HG03139 (cell line): ENCODE measurements at regions not wholly inside any gene's neighbourhood (a gene's known extent, or its start where the extent isn't known, plus 50 kb on each side); places are given as distances from the start of the nearest gene placed in this dataset.

Source experiments
- ATAC-seq: cut with Tn5 transposase; IDR thresholded peaks from one replicate; pipeline ENCODE4 v1.9.1; 2021; ENCODE audit not compliant: unreplicated experiment

DNA sequence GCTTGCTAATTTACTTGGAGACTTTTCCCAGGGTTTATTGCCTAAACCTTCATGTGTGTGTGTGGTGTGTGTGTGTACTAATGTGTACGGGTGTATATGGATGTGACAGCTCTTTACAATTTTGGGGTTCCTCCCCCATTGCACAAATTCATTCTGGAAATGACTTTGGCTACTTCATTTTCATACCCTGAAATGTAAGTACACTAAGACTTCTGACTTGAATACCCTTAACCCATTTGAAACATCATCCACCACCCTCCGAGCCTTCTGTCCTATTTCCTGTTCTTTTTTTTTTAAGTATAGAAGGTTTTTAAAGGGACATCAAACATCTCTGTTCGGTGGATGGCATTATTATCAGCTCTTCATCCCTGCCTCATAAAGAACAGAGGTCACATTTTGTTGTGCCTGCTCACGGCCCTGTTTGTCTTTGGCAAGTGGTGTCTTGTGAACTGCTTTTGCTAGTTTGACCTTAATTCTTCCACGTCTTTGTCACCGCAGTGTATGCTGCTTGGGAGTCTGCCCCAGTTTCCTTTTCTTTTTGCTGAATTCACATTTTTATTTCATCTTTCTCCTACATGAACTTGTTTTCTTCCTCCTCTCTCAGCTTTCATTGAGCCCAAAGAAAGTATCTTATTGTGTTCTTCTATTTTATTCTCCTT is 228.3 kb downstream of the FOXO1 start:
- no peak for ATAC-seq

GRCh38 chr13:40438999-40439797 is 227.2 kb downstream of the FOXO1 start:
- ATAC-seq, result no peak

DNA sequence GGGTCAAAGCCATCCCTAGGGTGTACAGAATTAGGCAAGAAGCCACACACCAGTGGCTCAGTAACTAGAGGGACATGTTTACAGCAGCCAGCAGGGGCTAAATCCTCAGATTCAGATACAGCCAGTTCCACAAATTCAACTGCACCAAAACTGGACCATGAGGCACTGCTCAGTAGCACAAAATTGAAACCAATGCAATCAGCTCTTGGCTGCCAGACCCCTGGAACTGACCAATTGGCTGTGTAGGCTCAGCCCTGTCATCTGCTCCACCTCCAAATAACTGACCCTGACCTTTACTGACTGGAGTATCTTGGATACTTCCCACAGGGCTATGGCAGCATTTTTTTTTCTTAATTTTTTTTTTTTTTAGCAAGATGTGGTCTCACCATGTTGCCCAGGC is 226.5 kb downstream of the FOXO1 start:
- ATAC-seq, result no peak

DNA sequence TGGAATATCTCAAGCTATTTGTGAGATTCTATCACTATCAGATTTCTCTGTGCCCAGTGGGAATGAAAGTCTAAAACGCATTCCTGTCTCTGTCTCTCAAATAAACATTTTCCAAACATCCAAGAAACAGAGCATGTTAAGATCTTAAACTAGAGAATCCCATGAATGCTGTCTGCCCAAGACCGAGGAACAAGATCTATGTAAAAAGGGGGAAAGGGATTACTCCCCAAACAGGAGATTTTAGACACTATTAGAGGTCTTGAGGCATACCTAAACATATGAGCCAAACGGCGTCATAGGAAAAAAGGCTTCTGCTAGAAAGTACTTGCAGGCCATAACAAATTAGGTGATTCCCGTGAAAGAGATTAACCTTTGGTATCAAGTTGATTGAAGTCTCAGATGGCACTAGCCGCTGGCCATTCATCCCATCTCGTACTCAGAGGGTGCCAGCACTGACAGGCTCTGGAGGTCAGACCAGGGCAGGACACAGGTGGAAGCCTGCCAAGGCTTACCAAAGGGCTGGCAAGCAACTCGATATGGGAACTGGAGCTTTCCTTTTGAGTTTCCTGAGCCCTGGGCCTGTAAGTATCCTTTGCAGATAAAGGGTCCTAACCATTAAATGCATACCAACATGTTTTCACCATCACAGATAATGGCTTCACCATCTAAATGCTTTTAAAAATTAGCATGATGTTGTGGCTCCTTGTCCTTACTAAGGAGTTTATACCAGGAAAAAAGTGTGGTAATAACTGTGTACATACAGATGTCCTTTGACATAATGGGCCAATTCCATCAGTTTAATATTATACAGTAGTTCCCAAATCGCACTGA is 225.2 kb downstream of the FOXO1 start:
- ATAC-seq, result no peak

GRCh38 chr13:40442231-40442630 is 224.2 kb downstream of the FOXO1 start:
- no peak for ATAC-seq

DNA sequence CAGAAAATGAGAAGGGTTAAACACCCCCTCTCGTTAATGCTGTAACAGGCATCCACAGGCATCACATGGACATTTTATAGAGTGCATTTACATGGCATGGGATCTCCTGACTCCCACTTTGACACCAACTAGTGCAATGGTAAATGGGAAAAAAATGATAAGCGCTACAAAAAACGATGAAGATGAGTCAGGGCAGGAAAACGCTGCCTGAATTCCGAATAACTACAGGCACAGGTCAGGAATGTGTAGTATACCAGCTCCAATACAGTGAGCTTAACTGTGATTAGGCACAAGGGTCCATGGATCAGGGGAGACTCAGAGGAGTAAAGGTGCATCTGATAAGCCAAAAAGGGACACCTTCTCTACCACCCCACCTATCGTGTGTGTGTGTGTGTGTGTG is 223.6 kb downstream of the FOXO1 start:
- no peak for ATAC-seq

GRCh38 chr13:40444241-40444640 is 222.2 kb downstream of the FOXO1 start:
- no peak for ATAC-seq

GRCh38 chr13:40445557-40445990 is 220.9 kb downstream of the FOXO1 start:
- ATAC-seq, result peak; percentile 97

DNA sequence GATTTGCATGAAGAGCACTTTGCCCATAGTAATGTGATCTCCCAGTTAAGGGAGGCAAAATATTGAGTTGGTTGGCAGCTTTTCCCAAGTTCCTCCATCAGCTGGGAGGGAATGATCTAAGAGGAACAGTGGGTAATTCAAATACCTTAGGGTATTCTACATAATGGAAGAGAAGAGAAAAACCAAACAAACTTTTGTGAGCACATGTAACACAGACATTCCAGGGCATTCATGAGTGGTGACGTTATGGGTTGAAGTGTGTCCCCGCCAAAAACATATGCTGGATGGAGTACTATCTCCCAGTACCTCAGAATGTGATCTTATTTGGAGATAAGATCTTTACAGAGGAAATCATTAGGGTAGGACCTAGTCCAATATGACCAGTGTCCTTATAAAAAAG is 220.1 kb downstream of the FOXO1 start:
- ATAC-seq, result no peak

GRCh38 chr13:40447857-40448256 is 218.6 kb downstream of the FOXO1 start:
- ATAC-seq, result no peak

GRCh38 chr13:40452038-40452666 is 214.3 kb downstream of the FOXO1 start:
- ATAC-seq, result no peak

GRCh38 chr13:40452741-40453334 is 213.6 kb downstream of the FOXO1 start:
- no peak for ATAC-seq

DNA sequence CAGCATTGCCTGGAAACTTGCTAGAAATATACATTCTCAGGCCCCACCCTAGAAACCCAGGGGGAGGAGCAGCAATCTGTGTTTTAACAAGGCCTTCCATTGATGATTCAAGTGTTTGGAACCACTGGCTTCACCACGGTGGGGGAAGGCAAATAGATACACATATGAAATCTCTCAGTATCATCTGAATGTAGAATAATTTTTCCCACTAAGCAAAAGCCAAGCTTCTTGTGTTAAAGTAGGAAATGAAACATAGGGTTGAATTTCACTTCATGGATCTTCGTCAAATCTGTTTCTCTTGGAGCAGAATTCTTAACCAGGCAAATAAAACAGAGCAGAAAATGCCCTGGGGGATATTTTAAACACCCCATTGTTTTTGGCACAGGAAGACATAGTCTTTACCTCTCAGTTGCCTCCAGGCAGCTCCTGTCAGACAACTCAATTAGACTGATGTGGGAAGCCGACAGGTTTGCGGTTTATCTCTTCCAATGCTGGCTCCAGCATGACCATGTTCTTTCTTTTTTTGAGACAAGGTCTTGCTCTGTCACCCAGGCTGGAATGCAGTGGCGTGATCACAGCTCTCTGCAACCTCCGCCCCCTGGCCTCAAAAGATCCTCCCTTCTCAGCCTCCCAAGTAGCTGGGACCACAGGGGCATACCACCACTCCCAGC is 213.0 kb downstream of the FOXO1 start:
- ATAC-seq, result no peak

- ATAC-seq, result no peak
Observed at GRCh38 chr13:40456397-40456953, 210.0 kb downstream of the FOXO1 start.

DNA sequence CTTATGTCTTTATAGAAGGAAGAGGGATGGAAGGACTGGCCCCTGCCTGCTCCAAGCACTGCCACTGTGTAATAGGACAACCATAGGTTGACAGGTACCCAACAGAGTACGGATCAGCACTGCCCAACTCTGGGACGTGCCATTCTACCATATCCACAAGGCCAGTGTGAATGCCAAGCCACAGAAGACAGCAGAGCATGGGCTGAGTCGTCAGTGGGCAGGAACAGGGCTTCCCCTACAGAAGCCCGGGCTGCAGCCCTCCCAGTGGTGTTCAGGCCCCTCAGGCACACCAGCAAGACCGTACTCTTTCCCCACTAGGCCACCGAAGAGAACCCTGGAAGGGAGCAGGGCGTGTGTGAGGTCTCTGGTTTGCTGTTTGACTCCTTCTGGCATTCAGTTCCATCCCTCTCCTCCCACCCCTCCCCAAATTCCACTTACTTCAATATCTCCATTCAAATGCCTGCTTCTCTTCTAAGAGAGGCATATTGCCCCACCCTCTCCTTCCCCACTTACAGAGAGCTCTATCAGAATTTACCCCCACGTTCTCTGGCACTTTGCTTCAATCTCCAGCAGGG is 209.4 kb downstream of the FOXO1 start:
- no peak for ATAC-seq

DNA sequence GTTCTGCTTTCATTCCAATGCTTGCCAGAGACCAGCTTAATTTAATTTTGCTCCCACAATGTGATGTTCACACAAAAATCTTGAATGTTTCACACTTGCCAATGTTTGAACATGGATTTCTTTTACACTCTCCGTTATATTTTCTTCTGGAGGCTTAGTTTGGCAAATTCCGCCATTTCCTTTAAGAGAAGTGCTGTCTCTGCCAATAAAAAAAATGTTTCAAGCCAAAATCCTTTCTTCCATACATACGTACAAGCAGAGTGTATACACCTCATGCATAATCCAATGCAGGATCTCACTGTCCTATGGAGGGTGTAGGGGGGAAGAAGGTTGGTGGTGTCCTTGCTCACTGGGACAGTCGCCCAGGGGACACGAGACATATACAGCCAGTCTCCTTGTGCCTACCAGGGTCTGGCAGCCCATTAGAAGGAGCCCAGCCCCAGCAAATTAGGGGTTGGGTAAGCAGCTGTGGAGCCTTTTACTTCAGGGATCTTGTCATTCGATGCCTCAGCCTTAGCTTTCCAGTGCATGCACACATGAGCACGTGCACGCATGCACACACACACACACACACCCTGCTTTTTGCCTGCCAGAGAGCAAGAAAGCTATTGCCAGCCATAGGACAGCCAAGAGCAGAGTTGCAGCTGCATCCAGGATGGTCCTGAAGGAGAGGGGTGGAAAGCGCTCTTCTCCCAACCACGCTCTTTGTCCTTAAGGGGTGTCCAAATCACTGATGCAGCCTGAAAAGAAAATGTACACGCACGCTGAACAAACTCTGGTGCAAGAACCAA is 208.3 kb downstream of the FOXO1 start:
- ATAC-seq, result no peak

DNA sequence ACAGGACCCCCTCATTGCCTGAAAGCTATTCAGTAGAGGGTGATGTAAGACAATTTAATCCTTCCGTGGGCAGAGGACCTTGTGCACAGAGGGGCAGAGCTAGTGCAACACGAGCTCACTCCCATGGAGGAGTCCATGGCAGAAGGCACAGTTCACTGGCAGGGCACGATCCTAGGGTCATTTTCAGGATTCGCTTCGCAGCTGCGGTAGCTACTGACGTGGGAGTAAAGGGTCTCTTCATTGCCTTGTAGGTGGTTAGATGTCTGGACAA is 207.8 kb downstream of the FOXO1 start:
- no peak for ATAC-seq

DNA sequence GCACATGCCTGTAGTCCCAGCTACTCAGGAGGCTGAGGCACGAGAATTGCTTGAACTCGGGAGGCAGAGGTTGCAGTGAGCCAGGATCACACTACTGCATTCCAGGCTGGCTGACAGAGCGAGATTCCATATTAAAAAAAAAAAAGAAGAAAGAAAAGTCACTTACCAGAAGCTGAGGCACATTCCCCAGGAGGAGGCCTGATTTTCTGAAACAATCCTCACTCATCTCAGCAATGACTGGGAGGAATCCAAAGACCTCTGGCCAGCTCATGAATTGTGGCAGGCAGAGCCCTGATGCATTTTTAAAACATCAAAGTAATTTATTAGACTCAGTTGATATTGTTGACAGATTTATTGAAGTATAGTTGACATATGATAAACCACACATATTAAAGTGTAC is 206.3 kb downstream of the FOXO1 start:
- ATAC-seq, result no peak

DNA sequence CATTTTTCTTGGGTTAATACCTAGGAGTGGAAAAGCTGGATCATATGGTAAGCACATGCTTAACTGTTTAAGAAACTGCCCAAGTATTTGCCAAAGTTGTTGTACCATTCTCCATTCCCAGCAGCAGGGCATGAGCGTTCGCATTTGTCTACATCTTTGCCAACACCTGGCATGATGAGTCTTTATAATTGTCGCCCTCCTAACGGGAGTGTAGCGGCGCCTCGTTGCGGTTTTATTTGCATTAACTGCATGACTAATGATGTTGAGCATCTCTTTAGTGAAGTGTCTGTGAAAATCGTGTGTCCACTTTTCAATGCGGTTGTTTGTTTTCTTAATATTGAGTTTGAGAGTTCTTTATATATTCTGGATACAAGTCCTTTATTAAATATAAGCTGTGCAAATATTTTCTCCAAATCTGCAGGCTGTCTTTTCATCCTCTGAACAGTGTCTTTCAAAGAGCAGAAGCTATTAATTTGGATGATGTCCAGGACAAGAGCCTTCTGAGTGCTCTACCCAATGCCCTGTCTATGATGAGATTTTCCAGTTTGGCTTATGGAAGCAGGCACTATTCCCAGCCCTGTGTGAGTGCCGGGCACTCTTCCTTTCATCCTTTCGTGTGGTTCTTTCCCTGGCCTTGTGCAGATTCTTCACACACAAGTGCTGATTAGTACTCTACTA is 202.0 kb downstream of the FOXO1 start:
- ATAC-seq, result no peak
